ENCODE measurements at regions not wholly inside any gene's neighbourhood (a gene's known extent, or its start where the extent isn't known, plus 50 kb on each side); places are given as distances from the start of the nearest gene placed in this dataset.

DNA sequence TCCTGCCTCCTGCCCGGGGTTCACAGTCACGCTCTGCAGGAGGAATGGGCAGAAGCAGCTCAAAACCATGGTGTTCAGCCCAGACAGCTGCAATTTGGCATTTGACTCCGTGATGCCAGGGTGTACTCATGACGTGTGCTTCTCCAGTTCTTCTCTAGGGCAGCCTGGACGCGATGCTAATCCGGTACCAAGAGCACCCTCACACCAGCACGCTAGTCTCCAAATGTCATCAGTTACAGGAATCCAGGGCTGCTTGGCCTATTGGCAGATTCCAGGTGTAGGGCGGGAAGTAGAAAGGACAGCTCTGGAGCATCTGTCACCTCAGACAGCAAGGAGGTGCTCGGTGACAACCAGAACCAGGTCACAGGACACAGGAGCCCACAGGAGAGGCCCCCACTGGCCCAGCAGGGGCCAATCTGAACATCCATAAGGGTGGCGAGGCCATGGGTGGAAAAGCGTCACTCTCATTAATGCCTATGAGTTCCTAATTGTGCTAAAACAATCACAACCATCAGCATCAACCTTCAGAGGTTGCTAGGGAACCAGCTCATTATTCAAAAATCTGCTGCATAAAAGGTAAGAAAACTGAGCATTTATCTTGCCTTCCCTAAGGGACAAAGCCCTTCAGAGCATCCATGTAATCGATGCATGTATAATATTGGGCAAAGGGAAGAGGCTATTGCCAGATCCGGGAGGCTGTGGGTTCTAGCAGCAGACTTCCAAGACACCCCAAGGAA lies 241.9 kb upstream of the IRX4 start:
- H2AFZ ChIP-seq (ENCODE audit: low read depth, low read length): no peak overlapping the region
- H3K79me2 ChIP-seq (ENCODE audit: low read length): no peaks in the 10 kb centered on the region
- H3K27ac ChIP-seq (ENCODE audit: low read length): no peak overlapping the region
- H3K4me2 ChIP-seq (ENCODE audit: low read length): no peak overlapping the region
- no peaks in the 10 kb centered on the region for H3K36me3 ChIP-seq (replicated peaks; ENCODE audit: low read depth, low read length)
- H3K4me3 ChIP-seq (ENCODE audit: low read length): no peak overlapping the region
- TF ChIP-seq CTCF (IDR thresholded peaks at IDR 0.05; ENCODE audit: low read depth, low read length) (no peak), EZH2phosphoT487 (IDR thresholded peaks at IDR 0.05; ENCODE audit: low read depth) (no peak)
- no peaks in the 10 kb centered on the region for H4K20me1 ChIP-seq (ENCODE audit: insufficient read depth, low read length)
- H3K4me1 ChIP-seq (ENCODE audit: low read length): no peaks in the 10 kb centered on the region
- no peak overlapping the region for H3K9ac ChIP-seq (ENCODE audit: low read length)
- H3K27me3 ChIP-seq (ENCODE audit: low read depth, low read length): no peaks in the 10 kb centered on the region
- H3K9me3 ChIP-seq (ENCODE audit: insufficient read depth, low read length): no peaks in the 10 kb centered on the region

- no peaks in the 10 kb centered on the region for H3K9me3 ChIP-seq (ENCODE audit: insufficient read depth, low read length)
- H3K9ac ChIP-seq (ENCODE audit: low read length): no peak overlapping the region
- no peak overlapping the region for H3K27ac ChIP-seq (ENCODE audit: low read length)
- H4K20me1 ChIP-seq (ENCODE audit: insufficient read depth, low read length): no peaks in the 10 kb centered on the region
- no peaks in the 10 kb centered on the region for H3K79me2 ChIP-seq (ENCODE audit: low read length)
- no peaks in the 10 kb centered on the region for H3K27me3 ChIP-seq (ENCODE audit: low read depth, low read length)
- no peaks in the 10 kb centered on the region for H3K4me1 ChIP-seq (ENCODE audit: low read length)
- TF ChIP-seq EZH2phosphoT487 (IDR thresholded peaks at IDR 0.05; ENCODE audit: low read depth) (no peak), CTCF (IDR thresholded peaks at IDR 0.05; ENCODE audit: low read depth, low read length) (no peak)
- no peak overlapping the region for H2AFZ ChIP-seq (ENCODE audit: low read depth, low read length)
- H3K36me3 ChIP-seq (replicated peaks; ENCODE audit: low read depth, low read length): no peaks in the 10 kb centered on the region
- H3K4me3 ChIP-seq (ENCODE audit: low read length): no peak overlapping the region
- no peak overlapping the region for H3K4me2 ChIP-seq (ENCODE audit: low read length)
Observed at GRCh38 chr5:2123874-2124273, 241.1 kb upstream of the IRX4 start.

DNA sequence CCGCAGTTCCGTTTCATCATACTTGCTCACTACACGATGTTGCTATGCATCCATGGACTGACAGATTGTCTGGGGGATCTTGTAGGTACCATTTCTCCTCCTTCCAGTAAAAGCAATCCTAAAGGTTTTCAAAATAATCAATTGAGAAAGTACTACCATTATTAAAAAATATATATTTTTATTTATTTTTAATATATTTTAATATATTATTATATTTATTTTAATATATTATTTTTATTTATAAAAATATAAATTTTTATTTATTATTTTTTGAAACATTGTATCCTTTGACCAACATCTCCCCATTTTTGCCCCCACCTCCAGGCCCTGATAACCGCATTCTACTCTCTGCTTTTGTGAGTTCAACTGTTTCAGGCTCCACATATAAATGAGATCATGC lies 237.6 kb upstream of the IRX4 start:
- no peaks in the 10 kb centered on the region for H4K20me1 ChIP-seq (ENCODE audit: insufficient read depth, low read length)
- no peak overlapping the region for H3K9ac ChIP-seq (ENCODE audit: low read length)
- H3K4me1 ChIP-seq (ENCODE audit: low read length): no peaks in the 10 kb centered on the region
- H3K36me3 ChIP-seq (replicated peaks; ENCODE audit: low read depth, low read length): no peaks in the 10 kb centered on the region
- H3K4me3 ChIP-seq (ENCODE audit: low read length): no peak overlapping the region
- no peak overlapping the region for H3K4me2 ChIP-seq (ENCODE audit: low read length)
- TF ChIP-seq EZH2phosphoT487 (IDR thresholded peaks at IDR 0.05; ENCODE audit: low read depth) (no peak), CTCF (IDR thresholded peaks at IDR 0.05; ENCODE audit: low read depth, low read length) (no peak)
- H3K27me3 ChIP-seq (ENCODE audit: low read depth, low read length): no peaks in the 10 kb centered on the region
- no peak overlapping the region for H3K27ac ChIP-seq (ENCODE audit: low read length)
- no peaks in the 10 kb centered on the region for H3K79me2 ChIP-seq (ENCODE audit: low read length)
- no peak overlapping the region for H2AFZ ChIP-seq (ENCODE audit: low read depth, low read length)
- no peaks in the 10 kb centered on the region for H3K9me3 ChIP-seq (ENCODE audit: insufficient read depth, low read length)

GRCh38 chr5:2119573-2119972 lies 236.8 kb upstream of the IRX4 start:
- Histone ChIP-seq H3K4me1 (ENCODE audit: low read length) (no peaks in the 10 kb centered on the region), H3K79me2 (ENCODE audit: low read length) (no peaks in the 10 kb centered on the region), H2AFZ (ENCODE audit: low read depth, low read length) (no peak overlapping the region), H3K9me3 (ENCODE audit: insufficient read depth, low read length) (no peaks in the 10 kb centered on the region), H4K20me1 (ENCODE audit: insufficient read depth, low read length) (no peaks in the 10 kb centered on the region), H3K4me2 (ENCODE audit: low read length) (no peak overlapping the region), H3K27ac (ENCODE audit: low read length) (no peak overlapping the region), H3K4me3 (ENCODE audit: low read length) (no peak overlapping the region), H3K36me3 (replicated peaks; ENCODE audit: low read depth, low read length) (no peaks in the 10 kb centered on the region), H3K9ac (ENCODE audit: low read length) (no peak overlapping the region), H3K27me3 (ENCODE audit: low read depth, low read length) (no peaks in the 10 kb centered on the region)
- TF ChIP-seq CTCF (IDR thresholded peaks at IDR 0.05; ENCODE audit: low read depth, low read length) (no peak), EZH2phosphoT487 (IDR thresholded peaks at IDR 0.05; ENCODE audit: low read depth) (no peak)

All from OCI-LY3 (cell line).